HG03432 (cell line): ENCODE measurements at regions not wholly inside any gene's neighbourhood (a gene's known extent, or its start where the extent isn't known, plus 50 kb on each side); places are given as distances from the start of the nearest gene placed in this dataset.
A peak's percentile ranks its signal among the peaks of the same experiment; 100 is the strongest.
"Not testable (repeated sequence)": the region's sequence is repeated elsewhere in the genome, so short reads cannot be mapped to it uniquely, and the experiment has no call there.

Experiments
- ATAC-seq: cut with Tn5 transposase; IDR thresholded peaks from one replicate; pipeline ENCODE4 v1.9.1; 2021; ENCODE audit warnings: mild to moderate bottlenecking, moderate library complexity; ENCODE audit not compliant: unreplicated experiment

GRCh38 chr9:27800692-27801370 lies 227.6 kb upstream of the C9orf72 start:
- no peak for ATAC-seq

- no peak for ATAC-seq
These were observed 228.3 kb upstream of the C9orf72 start for GRCh38 chr9:27801545-27801944.

GRCh38 chr9:27802418-27802817 lies 229.1 kb upstream of the C9orf72 start:
- no peak for ATAC-seq

- no peak for ATAC-seq
These were observed 235.6 kb upstream of the C9orf72 start for GRCh38 chr9:27808864-27809263.

GRCh38 chr9:27817747-27818146 lies 244.5 kb upstream of the C9orf72 start:
- ATAC-seq = no peak

GRCh38 chr9:27818348-27818747 lies 245.1 kb upstream of the C9orf72 start:
- ATAC-seq = no peak

- ATAC-seq = no peak
These were observed 255.6 kb upstream of the C9orf72 start for GRCh38 chr9:27828908-27829307.

GRCh38 chr9:27829621-27830020 lies 256.3 kb upstream of the C9orf72 start:
- no peak for ATAC-seq

GRCh38 chr9:27832108-27832507 lies 258.8 kb upstream of the C9orf72 start:
- ATAC-seq = not testable (repeated sequence)

- no peak for ATAC-seq
These were observed 262.0 kb upstream of the C9orf72 start for GRCh38 chr9:27835286-27835685.

GRCh38 chr9:27835746-27836145 lies 262.5 kb upstream of the C9orf72 start:
- no peak for ATAC-seq

GRCh38 chr9:27836661-27837401 lies 263.6 kb upstream of the C9orf72 start:
- ATAC-seq = no peak

- no peak for ATAC-seq
These were observed 265.6 kb upstream of the C9orf72 start for GRCh38 chr9:27838876-27839275.

- peak; percentile 61 for ATAC-seq
These were observed 266.5 kb upstream of the C9orf72 start for GRCh38 chr9:27839767-27840166.

GRCh38 chr9:27844797-27845196 lies 271.5 kb upstream of the C9orf72 start:
- ATAC-seq = no peak

GRCh38 chr9:27847380-27847779 lies 274.1 kb upstream of the C9orf72 start:
- ATAC-seq = no peak

GRCh38 chr9:27847818-27848217 lies 274.5 kb upstream of the C9orf72 start:
- ATAC-seq = no peak

GRCh38 chr9:27848315-27848714 lies 275.0 kb upstream of the C9orf72 start:
- no peak for ATAC-seq

- no peak for ATAC-seq
These were observed 278.6 kb upstream of the C9orf72 start for GRCh38 chr9:27851858-27852257.

GRCh38 chr9:27853529-27853928 lies 280.2 kb upstream of the C9orf72 start:
- ATAC-seq = no peak

GRCh38 chr9:27856054-27856453 lies 282.8 kb upstream of the C9orf72 start:
- ATAC-seq = no peak

GRCh38 chr9:27856748-27857147 lies 283.5 kb upstream of the C9orf72 start:
- ATAC-seq = no peak

- no peak for ATAC-seq
These were observed 288.6 kb upstream of the C9orf72 start for GRCh38 chr9:27861887-27862286.
